GM21529 (cell line): ENCODE measurements at regions not wholly inside any gene's neighbourhood (a gene's known extent, or its start where the extent isn't known, plus 50 kb on each side); places are given as distances from the start of the nearest gene placed in this dataset.
A peak's percentile ranks its signal among the peaks of the same experiment; 100 is the strongest.

Experiments used
- ATAC-seq: cut with Tn5 transposase; IDR thresholded peaks from one replicate; pipeline ENCODE4 v1.9.1; 2021; ENCODE audit not compliant: unreplicated experiment

GRCh38 chrX:103158317-103158621 is 56.6 kb upstream of the BEX4 start:
- ATAC-seq: no peak

- ATAC-seq: peak; percentile 63
These were observed 57.2 kb upstream of the BEX4 start for GRCh38 chrX:103157496-103158316.

- ATAC-seq: no peak
These were observed 59.7 kb upstream of the BEX4 start for GRCh38 chrX:103155201-103155600.

GRCh38 chrX:103153661-103154060 is 60.7 kb upstream of the NXF3 start:
- no peak for ATAC-seq

GRCh38 chrX:103151799-103152198 is 58.9 kb upstream of the NXF3 start:
- ATAC-seq: no peak

GRCh38 chrX:103149652-103150051 is 56.7 kb upstream of the NXF3 start:
- no peak for ATAC-seq

GRCh38 chrX:103148075-103148474 is 55.1 kb upstream of the NXF3 start:
- ATAC-seq: no peak
